SU-DHL-6 (cell line): ENCODE measurements at regions not wholly inside any gene's neighbourhood (a gene's known extent, or its start where the extent isn't known, plus 50 kb on each side); places are given as distances from the start of the nearest gene placed in this dataset.

ENCODE experiments used
- CTCF ChIP-seq: fragments of 200-600 bp; sonication (generic); IDR thresholded peaks from one replicate; pipeline ENCODE4 v1.5.1; 2017; ENCODE audit warnings: antibody characterized with exemption, mild to moderate bottlenecking, low read length, moderate library complexity; ENCODE audit not compliant: insufficient read depth, poor library complexity, severe bottlenecking
- EZH2phosphoT487 ChIP-seq: fragments of 200-600 bp; sonication (generic), shearing (Covaris generic); conservative IDR thresholded peaks from 2 replicates; pipeline ENCODE4 v1.6.1; 2018; ENCODE audit warnings: mild to moderate bottlenecking, antibody characterized with exemption, low read length, moderate library complexity, mixed read lengths

- no peak for TF ChIP-seq CTCF
- TF ChIP-seq EZH2phosphoT487 = no peak
Measured at GRCh38 chr2:185375731-185376130, 362.9 kb upstream of the FSIP2 start.
